ENCODE measurements at regions not wholly inside any gene's neighbourhood (a gene's known extent, or its start where the extent isn't known, plus 50 kb on each side); places are given as distances from the start of the nearest gene placed in this dataset.

- DNase-seq: no peak
- no peak overlapping the region for H3K4me2 ChIP-seq (ENCODE audit: insufficient read depth, low read length)
- no peak for ATAC-seq (ENCODE audit: insufficient read depth, low read depth)
- TF ChIP-seq EZH2 (IDR thresholded peaks at IDR 0.05; ENCODE audit: borderline replicate concordance, low read depth, low read length, severe bottlenecking) (no peak), CTCF (IDR thresholded peaks at IDR 0.05; ENCODE audit: borderline replicate concordance, extremely low read depth, low read length, poor library complexity, severe bottlenecking) (no peak)
- no peaks in the 10 kb centered on the region for H3K36me3 ChIP-seq (ENCODE audit: insufficient read depth, low read length)
- H3K27ac ChIP-seq (ENCODE audit: low read length): no peak overlapping the region
- no peaks in the 10 kb centered on the region for H3K79me2 ChIP-seq (ENCODE audit: insufficient read depth, low read length)
- H3K9me3 ChIP-seq (ENCODE audit: insufficient read depth, low read length, severe bottlenecking): no peaks in the 10 kb centered on the region
- no peak overlapping the region for H3K4me3 ChIP-seq (ENCODE audit: low read depth in 1 of 2, low read length in 2 of 2)
- H3K4me1 ChIP-seq (ENCODE audit: insufficient read depth, low read length): no peaks in the 10 kb centered on the region; the same call in 1 of the 2 replicates
- H3K9ac ChIP-seq (ENCODE audit: low read depth, low read length): no peak overlapping the region
- no peak overlapping the region for H2AFZ ChIP-seq (ENCODE audit: low read depth, low read length)
- no peaks in the 10 kb centered on the region for H4K20me1 ChIP-seq (ENCODE audit: insufficient read depth, low read length)
- H3K27me3 ChIP-seq (ENCODE audit: insufficient read depth, low read length, poor library complexity): no peaks in the 10 kb centered on the region
Measured at GRCh38 chr3:23663661-23664186, 142.0 kb upstream of the UBE2E1 start.

- Histone ChIP-seq H2AFZ (ENCODE audit: low read depth, low read length) (no peak overlapping the region), H3K4me2 (ENCODE audit: insufficient read depth, low read length) (no peak overlapping the region)
- ATAC-seq (ENCODE audit: insufficient read depth, low read depth): no peak
Measured at GRCh38 chr3:23664459-23664858, 141.3 kb upstream of the UBE2E1 start.

GRCh38 chr3:23665741-23666140, 140.0 kb upstream of the UBE2E1 start:
- TF ChIP-seq CTCF (IDR thresholded peaks at IDR 0.05; ENCODE audit: borderline replicate concordance, extremely low read depth, low read length, poor library complexity, severe bottlenecking) (no peak), EZH2 (IDR thresholded peaks at IDR 0.05; ENCODE audit: borderline replicate concordance, low read depth, low read length, severe bottlenecking) (no peak)
- no peak overlapping the region for H3K27ac ChIP-seq (ENCODE audit: low read length)

More at GRCh38 chr3:23664459-23664858, 141.3 kb upstream of the UBE2E1 start:
- Histone ChIP-seq H4K20me1 (ENCODE audit: insufficient read depth, low read length) (no peaks in the 10 kb centered on the region), H3K4me3 (ENCODE audit: low read depth in 1 of 2, low read length in 2 of 2) (no peak overlapping the region), H3K36me3 (ENCODE audit: insufficient read depth, low read length) (no peaks in the 10 kb centered on the region), H3K9ac (ENCODE audit: low read depth, low read length) (no peak overlapping the region), H3K9me3 (ENCODE audit: insufficient read depth, low read length, severe bottlenecking) (no peaks in the 10 kb centered on the region), H3K4me1 (ENCODE audit: insufficient read depth, low read length) (no peaks in the 10 kb centered on the region; the same call in 1 of the 2 replicates), H3K27ac (ENCODE audit: low read length) (no peak overlapping the region), H3K27me3 (ENCODE audit: insufficient read depth, low read length, poor library complexity) (no peaks in the 10 kb centered on the region), H3K79me2 (ENCODE audit: insufficient read depth, low read length) (no peaks in the 10 kb centered on the region)
- DNase-seq: no peak
- TF ChIP-seq CTCF (IDR thresholded peaks at IDR 0.05; ENCODE audit: borderline replicate concordance, extremely low read depth, low read length, poor library complexity, severe bottlenecking) (no peak), EZH2 (IDR thresholded peaks at IDR 0.05; ENCODE audit: borderline replicate concordance, low read depth, low read length, severe bottlenecking) (no peak)

More at GRCh38 chr3:23665741-23666140, 140.0 kb upstream of the UBE2E1 start:
- H3K4me3 ChIP-seq (ENCODE audit: low read depth in 1 of 2, low read length in 2 of 2): no peak overlapping the region
- H4K20me1 ChIP-seq (ENCODE audit: insufficient read depth, low read length): no peaks in the 10 kb centered on the region
- no peak for DNase-seq
- H3K4me2 ChIP-seq (ENCODE audit: insufficient read depth, low read length): no peak overlapping the region
- H3K27me3 ChIP-seq (ENCODE audit: insufficient read depth, low read length, poor library complexity): no peaks in the 10 kb centered on the region
- no peaks in the 10 kb centered on the region for H3K79me2 ChIP-seq (ENCODE audit: insufficient read depth, low read length)
- H3K36me3 ChIP-seq (ENCODE audit: insufficient read depth, low read length): no peaks in the 10 kb centered on the region
- H3K4me1 ChIP-seq (ENCODE audit: insufficient read depth, low read length): no peaks in the 10 kb centered on the region; the same call in 1 of the 2 replicates
- no peak overlapping the region for H3K9ac ChIP-seq (ENCODE audit: low read depth, low read length)
- no peaks in the 10 kb centered on the region for H3K9me3 ChIP-seq (ENCODE audit: insufficient read depth, low read length, severe bottlenecking)
- ATAC-seq (ENCODE audit: insufficient read depth, low read depth): no peak
- no peak overlapping the region for H2AFZ ChIP-seq (ENCODE audit: low read depth, low read length)
